ENCODE measurements at regions not wholly inside any gene's neighbourhood (a gene's known extent, or its start where the extent isn't known, plus 50 kb on each side); places are given as distances from the start of the nearest gene placed in this dataset.

DNA sequence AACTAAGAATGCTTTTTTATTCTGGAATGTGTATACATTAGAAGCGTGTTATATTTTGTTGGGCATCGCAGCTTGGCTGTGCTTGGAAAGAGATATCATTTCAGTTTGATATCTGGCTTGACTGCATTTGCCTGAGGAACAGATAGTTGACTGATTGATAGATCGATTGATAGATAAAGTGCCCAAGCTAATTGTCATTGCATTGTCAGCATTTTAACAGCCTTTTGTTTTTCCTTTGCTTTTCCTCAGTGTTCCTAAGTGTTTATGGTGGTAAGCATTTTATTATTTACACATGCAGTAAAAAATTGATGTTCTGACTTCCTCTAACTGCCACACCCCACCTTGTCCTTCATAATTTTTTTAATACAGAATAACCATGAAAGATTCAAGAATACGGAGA lies 180.9 kb upstream of the GRIK2 start:
- no peak for DNase-seq

DNA sequence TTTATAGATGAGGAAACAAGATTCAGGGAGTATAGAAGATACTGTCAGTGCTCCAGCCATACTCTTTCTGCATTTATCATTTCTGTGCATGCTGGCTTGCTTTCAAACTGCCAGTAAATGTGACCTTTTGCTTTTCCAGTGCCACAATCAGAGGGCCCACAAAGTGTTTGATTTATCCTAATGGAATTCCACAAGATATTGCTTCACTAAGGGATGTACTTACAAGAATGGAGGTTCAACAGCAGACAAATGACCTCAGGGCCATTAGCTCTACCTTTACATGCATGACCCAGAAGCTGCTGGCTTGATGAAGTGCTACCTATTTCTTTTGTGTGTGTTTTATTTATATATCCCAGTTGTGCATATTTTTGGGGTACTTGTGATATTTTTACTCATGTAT lies 171.5 kb upstream of the GRIK2 start:
- no peak for DNase-seq

GRCh38 chr6:101224751-101225150 lies 168.8 kb upstream of the GRIK2 start:
- DNase-seq = no peak

GRCh38 chr6:101226677-101227135 lies 166.8 kb upstream of the GRIK2 start:
- peak in 1 of 51 donors; percentile 1 for DNase-seq

DNA sequence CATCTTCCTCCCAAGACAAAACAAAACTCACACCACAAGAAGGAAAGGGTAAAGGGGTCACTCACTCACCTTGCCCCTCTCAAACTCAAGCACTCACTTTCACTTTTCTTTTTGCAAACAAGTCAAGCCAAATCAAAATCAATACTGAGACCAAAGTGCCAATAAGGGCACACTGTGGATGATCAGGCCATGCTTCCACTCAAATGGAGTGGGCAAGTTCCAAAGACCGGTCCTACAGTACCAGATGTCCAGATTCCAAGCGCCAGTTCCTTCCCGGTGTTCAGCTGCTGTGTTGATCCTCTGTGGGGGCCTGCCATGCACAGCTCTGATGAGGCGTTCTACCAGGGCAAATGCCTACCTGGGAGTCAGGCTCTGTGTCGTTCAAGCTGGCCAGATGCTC lies 162.6 kb upstream of the GRIK2 start:
- no peak for DNase-seq

DNA sequence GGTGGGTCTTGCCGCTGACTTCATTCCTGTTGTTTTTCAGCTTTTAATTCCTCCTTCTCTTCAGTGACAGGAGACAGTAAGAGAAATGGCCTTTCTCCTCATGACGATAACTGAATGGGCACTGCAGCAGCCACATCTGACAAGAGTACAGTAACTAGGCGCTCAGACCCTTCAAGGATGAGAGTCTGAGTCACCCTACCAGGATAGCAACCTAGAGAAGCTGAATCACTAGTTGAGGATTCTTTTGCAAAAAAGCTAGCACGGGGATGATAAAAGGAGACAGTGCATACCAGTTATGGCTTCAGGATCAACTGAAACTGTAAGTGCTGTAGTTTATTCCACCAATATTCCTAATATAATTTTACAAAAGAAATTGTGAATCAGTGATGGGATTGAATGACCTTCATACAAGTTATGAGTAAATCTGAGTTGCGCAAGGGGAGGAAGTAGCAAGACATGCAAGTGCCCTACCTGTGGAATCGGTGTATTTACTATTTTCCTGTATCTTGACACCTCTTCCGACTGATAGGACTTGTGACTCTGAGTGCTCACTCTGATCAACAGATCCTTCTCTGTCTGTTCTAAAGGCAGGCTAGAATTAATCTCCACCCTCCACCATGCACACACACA lies 161.8 kb upstream of the GRIK2 start:
- DNase-seq = no peak

DNA sequence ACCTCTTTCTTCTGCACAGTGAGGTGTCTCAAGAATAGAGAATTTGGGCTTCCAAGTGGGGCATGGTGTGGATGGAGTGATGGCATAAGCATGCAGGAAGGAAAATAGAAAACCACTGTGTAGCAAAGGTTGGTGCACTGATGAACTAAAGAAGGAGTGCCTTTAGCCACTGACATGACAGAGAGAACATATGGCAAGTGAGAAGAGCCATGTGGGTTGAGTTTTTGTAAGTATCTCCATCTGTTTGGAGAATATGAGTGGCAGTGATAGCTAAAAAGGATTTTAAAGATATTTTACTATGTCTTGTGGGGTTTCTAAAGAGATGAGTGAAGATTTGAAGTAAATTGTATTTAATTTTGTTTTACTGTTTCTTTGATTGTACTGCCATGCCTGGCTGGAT lies 160.5 kb upstream of the GRIK2 start:
- no peak for DNase-seq

DNA sequence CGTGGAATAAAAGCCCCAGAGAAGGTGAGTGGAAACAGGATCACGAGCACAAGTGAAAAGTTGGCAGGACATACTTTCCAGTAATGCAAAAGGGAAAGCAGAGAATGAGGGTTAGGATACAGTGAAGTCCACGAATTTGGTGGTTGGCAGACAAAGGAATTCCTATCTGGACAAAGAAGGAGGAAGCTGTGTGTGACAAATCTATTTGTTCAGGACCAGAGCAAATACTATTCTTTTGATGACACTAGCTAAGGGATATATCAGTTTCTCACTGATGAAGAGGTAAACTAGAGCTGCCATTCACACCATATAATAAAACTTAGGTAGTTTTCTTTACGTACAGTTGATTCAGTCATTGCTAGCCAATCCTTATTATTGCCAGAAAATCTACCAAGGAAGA lies 156.8 kb upstream of the GRIK2 start:
- no peak for DNase-seq

GRCh38 chr6:101241442-101241841 lies 152.1 kb upstream of the GRIK2 start:
- DNase-seq = no peak

DNA sequence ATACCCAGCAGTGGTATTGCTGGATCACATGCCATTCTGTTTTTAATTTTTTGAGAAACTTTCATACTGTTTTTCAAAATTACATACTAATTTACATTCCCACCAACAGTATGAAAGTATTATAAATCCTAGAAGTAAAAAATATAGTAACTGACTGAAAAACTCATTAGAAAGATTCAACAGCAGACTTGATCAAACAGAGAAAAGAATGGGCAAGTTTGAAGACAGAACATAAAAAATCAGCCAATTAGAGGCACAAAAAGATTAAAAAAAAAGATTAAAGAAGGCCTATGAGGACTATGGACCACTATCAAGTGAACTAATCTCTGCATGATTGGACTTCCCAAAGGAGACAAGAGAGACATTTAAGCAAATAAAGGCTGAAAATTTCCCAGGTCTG lies 144.0 kb upstream of the GRIK2 start:
- no peak for DNase-seq

GRCh38 chr6:101257163-101257562 lies 136.3 kb upstream of the GRIK2 start:
- no peak for DNase-seq

DNA sequence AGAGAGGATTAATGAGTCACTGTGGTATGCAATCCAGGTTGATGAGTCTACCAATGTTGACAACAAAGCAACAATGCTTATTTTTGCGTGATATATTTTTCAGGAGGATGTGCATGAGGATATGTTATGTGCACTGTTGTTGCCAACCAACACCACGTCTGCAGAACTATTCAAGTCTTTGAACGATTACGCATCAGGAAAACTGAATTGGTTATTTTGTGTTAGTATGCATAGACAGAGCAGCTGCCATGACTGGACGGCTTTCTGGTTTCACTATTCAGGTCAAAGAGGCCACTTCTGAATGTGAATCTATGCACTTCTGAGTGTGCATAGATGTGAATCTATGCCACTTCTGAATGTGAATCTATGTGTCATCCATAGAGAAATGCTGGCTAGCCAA lies 134.0 kb upstream of the GRIK2 start:
- no peak for DNase-seq

DNA sequence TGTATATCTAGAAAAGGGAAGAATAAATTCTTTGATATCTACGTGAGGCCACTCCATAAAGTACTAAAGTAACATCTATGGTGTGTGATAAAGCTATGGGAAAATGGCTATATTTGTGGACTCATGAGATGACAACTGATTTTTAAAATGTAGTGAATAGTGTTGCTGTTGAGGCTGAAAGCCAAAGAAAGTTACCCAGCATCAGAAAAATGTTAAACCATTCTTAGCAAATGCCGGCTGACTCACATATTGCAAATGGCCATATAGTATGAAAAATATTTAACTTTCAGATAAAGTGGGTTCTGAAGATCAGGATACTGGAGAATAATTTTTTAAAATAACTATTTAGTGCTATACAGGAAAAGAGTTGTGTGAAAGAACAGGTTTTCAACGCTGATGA lies 129.9 kb upstream of the GRIK2 start:
- DNase-seq = no peak

DNA sequence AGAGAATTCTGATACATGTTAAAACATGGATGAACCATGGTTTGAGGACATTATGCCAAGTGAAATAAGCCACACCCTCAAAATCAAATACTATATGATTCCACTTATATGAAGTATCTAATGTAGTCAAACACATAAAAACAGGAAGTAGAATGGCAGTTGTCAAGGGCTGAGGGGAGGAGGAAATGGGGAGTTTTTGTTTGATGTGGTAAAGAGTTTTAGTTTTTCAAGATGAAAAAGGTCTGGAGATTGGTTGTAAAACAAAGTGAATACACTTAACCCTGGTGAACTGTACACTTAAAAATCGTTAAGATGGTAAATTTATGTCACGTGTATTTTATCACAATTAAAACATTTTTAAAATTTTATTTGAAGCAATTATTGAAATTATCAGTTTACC lies 127.4 kb upstream of the GRIK2 start:
- DNase-seq = no peak

DNA sequence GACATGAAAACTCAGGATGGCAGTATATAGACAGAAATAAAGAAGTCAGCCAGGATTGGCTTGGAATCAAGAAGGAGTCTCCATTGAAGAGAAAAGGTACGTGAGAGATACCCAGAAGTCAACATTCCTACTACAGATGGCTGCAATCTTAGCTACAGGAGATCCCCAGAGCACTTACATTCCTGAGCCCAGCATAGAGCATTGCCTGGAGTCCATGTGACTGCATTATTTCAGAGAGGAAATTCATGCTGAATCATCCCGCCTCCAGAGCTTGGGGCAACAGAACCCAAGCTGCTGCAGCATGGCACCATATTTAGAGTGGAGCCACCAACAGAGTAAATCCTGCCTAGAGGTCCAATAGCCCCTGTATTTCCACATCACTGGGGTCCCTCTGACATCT lies 125.0 kb upstream of the GRIK2 start:
- DNase-seq = no peak

DNA sequence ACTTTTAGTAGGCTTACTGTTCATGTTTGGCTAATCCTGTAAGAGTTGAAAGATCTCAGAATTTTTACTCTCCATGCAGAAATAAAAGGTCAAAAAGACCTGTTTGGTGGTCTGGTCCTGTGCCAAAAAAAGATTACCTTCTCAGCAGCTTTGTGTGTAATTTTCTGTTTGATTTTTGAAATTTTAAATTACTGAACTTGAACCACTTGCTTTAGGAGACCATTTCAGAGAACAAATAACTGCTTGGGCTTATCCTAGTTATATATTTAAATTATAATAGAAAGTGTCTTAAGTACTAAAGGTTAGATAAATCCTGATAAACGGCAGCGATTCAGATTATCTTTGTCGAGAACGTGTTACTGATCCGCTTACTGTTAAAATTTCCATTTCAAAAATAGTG lies 118.3 kb upstream of the GRIK2 start:
- no peak for DNase-seq

DNA sequence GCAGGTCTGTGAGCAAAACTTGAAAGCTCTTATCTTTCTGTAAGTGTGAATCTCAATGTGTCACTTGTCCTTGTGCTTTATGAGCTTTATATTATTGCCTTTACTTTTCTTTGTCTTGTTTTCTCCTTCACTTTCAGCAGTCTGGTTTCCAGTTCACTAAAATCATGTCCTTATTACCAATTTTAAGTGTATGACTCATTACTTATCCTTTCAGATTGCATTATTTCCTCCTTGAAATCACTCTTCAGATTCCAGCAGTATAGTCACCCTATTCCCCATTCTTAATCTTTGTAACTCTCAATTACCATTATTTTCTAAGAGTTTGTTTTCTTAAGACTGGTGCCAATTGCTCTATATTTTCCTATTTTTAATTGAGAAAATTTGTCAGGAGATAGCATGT lies 117.4 kb upstream of the GRIK2 start:
- DNase-seq = no peak

DNA sequence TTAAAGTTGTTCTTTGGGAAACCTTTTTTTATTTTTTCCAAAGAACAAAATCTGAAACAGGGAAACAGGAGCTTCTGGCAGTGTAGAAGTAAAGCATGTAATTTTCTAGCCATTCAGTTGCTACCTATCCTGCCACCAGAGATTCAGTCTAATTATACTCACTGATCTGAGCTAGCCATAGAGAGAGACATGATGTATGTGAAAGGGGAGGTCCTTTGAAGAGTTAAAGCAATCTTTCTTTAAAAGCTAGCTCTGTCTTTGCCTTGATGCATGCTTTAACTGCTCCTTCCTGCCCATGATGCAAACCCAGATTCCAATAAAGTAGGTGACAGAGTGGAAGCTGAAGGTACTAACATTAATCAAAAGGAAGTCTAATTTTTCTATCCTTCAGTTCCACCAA lies 114.1 kb upstream of the GRIK2 start:
- no peak for DNase-seq

DNA sequence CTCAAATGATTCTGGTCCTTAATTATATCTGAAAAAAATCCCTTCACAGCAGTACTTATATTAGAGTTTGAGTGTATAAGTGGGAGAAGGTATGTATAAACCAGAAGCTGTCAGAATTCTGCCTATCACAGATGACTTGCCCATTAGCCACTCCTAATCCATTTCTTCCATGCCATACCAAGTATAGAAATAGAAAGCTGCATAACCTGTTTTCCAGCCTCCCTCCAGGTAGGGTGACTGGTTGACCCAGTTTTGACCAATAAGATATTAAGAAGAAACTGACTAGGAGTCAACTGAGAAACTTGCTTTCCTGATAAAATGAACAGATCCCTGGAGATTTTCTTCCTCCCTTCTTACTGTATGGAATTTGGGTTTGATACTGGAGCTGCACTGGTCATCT lies 112.2 kb upstream of the GRIK2 start:
- no peak for DNase-seq

DNA sequence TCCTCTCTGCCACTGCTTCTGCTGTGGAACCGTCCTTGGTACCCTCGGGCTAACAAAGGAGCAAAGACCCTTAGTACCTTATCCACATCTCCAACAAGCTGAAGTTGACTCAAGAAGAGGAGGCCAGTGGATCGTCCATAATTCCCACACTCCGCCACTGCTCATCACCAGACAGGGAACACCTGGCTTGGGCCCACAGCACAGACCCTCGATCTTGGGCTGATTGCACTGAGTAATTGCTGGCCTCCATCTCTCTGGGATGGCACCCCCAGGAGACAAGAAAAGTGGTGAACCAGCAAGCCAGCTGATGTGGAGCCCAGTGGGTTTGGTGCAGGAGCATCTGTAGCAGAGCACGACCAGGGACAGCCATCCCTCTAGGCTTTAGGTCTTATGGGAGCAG lies 109.4 kb upstream of the GRIK2 start:
- no peak for DNase-seq

DNA sequence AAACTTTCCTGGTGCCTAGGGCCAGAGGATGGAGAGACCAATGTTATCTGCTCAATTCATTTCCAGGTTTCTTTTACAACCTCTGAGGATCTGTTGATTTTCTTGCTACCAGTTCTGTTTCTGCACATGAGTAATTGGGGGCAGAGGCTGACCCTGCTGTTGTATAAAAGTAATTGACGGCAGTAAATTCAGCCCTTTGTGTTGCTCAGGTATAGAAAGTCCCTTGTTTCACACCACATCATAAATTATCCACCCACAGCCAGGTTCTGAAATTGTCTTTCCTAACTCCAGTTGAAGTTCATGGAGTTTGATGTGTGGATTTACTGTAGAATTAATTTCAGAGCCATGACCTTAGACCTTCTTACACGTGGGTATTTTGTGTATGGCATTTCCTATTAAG lies 107.4 kb upstream of the GRIK2 start:
- DNase-seq = no peak

- no peak for DNase-seq
These were observed 103.2 kb upstream of the GRIK2 start for GRCh38 chr6:101290346-101290745.

DNA sequence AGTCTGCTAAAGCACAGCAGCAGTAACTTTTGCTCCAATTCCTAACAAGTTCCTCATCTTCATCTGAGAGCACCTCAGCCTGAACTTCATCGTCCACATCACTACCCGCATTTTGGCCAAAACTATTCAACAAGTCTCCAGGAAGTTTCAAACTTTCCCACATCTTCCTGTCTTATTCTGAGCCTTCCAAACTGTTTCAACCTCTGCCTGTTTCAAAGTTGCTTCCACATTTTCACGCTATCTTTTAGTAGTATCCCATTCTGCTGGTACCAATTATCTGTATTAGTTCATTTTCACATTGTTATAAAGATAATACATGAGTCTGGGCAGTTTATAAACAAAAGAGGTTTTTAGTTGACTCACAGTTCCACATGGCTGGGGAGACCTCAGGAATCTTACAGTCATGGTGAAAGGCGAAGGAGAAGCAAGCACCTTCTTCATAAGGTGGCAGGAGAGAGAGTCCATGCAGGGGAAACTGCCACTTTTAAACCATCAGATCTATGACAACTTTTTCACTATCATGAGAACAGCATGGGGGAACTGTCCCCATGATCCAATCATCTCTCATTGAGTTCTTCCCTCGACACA lies 99.4 kb upstream of the GRIK2 start:
- no peak for DNase-seq

DNA sequence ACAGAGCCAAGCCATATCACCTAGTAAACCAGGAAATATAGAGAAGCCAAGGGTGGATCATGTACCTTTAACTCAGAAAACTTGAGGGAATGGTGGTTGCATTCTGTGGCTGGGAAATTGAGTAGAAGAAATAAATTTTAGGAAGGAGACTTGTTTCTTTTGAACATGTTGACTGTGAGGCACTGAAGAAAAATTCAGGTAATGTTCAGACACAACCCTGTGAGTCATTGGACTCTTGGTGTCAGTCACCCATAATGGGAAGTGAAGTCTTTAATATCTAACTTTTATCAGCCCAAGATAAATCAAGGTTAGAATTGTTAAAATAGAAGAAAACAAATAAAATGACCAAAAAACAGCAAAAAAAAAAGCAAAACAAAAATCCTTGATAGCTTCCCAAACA lies 98.8 kb upstream of the GRIK2 start:
- no peak for DNase-seq
